ENCODE measurements at regions not wholly inside any gene's neighbourhood (a gene's known extent, or its start where the extent isn't known, plus 50 kb on each side); places are given as distances from the start of the nearest gene placed in this dataset.

DNA sequence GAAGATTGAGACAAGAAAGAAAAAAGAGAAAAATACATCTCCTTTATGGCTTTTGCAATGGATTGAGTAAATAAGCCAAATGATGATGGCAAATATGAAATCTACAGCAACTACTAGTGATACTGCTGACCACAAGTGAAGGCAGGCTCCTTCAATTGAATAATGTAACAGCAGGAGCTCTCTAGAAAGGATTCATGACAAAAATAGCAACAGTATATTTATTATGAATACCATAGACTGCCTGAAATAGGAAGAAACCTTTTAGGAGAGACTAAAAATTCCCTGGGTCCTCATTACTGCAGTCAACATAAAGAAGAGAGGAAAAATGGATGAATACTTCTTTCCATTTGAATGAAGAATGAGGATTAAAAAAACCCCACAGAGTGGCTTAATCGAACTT lies 306.8 kb upstream of the ANXA10 start:
- no peak for TF ChIP-seq POLR2A (IDR thresholded peaks at IDR 0.05)
- TF ChIP-seq, protein P1, sequence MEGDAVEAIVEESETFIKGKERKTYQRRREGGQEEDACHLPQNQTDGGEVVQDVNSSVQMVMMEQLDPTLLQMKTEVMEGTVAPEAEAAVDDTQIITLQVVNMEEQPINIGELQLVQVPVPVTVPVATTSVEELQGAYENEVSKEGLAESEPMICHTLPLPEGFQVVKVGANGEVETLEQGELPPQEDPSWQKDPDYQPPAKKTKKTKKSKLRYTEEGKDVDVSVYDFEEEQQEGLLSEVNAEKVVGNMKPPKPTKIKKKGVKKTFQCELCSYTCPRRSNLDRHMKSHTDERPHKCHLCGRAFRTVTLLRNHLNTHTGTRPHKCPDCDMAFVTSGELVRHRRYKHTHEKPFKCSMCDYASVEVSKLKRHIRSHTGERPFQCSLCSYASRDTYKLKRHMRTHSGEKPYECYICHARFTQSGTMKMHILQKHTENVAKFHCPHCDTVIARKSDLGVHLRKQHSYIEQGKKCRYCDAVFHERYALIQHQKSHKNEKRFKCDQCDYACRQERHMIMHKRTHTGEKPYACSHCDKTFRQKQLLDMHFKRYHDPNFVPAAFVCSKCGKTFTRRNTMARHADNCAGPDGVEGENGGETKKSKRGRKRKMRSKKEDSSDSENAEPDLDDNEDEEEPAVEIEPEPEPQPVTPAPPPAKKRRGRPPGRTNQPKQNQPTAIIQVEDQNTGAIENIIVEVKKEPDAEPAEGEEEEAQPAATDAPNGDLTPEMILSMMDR (IDR thresholded peaks at IDR 0.05), result no peak
- TF ChIP-seq EP300 (IDR thresholded peaks at IDR 0.05), result no peak

Measured in ovary (tissue), 3 donors.